ENCODE measurements at regions not wholly inside any gene's neighbourhood (a gene's known extent, or its start where the extent isn't known, plus 50 kb on each side); places are given as distances from the start of the nearest gene placed in this dataset.

GRCh38 chr2:149744865-149745264, 157.3 kb upstream of the MMADHC start:
- TF ChIP-seq, protein P1, sequence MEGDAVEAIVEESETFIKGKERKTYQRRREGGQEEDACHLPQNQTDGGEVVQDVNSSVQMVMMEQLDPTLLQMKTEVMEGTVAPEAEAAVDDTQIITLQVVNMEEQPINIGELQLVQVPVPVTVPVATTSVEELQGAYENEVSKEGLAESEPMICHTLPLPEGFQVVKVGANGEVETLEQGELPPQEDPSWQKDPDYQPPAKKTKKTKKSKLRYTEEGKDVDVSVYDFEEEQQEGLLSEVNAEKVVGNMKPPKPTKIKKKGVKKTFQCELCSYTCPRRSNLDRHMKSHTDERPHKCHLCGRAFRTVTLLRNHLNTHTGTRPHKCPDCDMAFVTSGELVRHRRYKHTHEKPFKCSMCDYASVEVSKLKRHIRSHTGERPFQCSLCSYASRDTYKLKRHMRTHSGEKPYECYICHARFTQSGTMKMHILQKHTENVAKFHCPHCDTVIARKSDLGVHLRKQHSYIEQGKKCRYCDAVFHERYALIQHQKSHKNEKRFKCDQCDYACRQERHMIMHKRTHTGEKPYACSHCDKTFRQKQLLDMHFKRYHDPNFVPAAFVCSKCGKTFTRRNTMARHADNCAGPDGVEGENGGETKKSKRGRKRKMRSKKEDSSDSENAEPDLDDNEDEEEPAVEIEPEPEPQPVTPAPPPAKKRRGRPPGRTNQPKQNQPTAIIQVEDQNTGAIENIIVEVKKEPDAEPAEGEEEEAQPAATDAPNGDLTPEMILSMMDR (conservative IDR thresholded peaks at IDR 0.05) = no peak
- TF ChIP-seq ZFX (IDR thresholded peaks at IDR 0.05) = no peak

Measured in C4-2B (cell line).